Midbrain (tissue), 1 donor: ENCODE measurements at regions not wholly inside any gene's neighbourhood (a gene's known extent, or its start where the extent isn't known, plus 50 kb on each side); places are given as distances from the start of the nearest gene placed in this dataset.
"Not testable (repeated sequence)": the region's sequence is repeated elsewhere in the genome, so short reads cannot be mapped to it uniquely, and the experiment has no call there.

Source experiments
- DNase-seq: peaks from one replicate; lab custom pipeline; 2025; lab: John Stamatoyannopoulos, UW

DNA sequence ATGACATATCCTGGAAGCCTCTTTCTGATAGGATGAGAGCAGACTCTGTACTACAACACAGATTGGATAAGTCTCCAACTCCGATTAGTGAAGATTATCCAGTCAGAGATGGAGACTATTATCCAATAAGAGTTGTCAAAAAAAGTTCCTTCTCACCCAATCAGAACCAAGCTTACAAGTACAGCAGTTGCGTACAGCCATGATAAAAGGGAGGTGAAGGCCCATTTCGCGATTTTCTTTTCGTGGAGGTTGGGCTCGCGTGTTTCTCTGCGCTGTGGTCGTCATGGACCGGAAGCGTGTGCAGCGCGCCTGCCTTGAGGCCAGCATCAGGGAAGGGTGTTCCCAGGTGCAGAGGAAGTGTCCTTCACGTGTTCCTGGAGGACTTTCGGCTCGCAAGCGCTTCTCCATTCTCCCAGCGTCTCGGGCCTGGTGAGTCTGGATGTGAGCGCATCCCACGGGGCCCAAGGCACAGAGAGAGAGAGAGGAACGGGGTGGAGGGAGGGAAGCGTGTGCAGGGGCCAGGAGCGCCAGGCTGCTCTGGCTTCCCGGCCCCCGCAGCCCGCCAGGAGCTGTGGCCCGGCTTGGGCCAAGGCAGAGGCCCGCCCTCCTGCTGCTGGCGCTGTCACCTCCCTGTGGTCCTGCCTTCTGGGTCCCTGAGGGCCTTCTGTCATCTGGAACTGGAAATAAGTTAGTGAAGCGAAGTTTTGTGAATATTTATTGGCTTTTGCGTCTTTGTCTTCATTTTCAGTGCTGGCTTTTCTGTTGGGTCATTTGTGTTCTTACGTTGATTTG lies 53.9 kb downstream of the CDRT15L2 start:
- not testable (repeated sequence) for DNase-seq

DNA sequence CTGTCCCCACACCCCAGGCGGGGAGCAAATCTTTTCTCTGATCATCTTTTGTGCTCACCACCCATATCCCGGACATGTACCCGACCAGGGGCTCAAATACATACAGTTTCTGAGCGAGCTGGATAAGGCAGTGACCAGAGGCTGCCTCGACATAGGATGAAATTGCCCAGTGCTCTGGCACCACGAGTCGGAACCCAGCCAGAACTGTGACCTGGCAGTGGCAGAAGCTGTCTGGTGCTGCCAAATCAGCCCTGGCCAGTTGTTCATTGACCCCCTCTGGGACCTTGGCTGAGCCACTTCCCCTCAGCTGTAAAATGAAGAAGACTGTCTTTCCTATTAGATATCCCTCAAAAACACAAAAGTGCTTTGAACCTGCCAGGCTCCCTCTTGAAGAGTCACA lies 60.6 kb downstream of the CDRT15L2 start:
- not testable (repeated sequence) for DNase-seq

DNA sequence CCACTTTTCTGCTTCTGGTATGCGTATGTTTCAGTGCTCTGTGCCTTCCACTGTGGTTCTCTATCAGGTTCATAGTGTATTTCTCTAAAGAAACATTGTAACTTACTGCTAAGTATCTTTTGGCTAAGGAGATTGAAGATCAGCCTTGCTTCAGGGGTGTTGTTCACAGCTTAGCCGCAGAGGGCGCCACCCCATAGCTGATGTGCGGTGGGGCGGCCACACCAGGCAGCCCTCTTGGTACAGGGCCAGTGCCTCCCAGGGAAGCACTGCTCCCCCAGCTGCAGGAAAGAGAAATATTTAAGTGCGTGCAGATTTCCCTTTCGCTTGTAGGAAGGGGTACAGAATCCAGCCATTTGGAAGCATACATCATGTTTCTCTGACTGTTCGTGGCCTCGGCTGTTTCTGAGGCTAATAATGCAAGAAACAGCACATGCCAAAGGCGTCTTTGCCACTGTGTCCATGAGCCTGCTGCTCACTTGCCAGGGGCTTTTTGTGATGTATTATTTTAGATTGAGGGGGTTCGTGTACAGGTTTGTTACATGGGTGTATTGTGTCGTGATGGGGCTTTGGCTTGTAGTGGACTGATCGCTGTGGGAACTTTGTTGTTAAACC lies 67.2 kb downstream of the CDRT15L2 start:
- DNase-seq = not testable (repeated sequence)

DNA sequence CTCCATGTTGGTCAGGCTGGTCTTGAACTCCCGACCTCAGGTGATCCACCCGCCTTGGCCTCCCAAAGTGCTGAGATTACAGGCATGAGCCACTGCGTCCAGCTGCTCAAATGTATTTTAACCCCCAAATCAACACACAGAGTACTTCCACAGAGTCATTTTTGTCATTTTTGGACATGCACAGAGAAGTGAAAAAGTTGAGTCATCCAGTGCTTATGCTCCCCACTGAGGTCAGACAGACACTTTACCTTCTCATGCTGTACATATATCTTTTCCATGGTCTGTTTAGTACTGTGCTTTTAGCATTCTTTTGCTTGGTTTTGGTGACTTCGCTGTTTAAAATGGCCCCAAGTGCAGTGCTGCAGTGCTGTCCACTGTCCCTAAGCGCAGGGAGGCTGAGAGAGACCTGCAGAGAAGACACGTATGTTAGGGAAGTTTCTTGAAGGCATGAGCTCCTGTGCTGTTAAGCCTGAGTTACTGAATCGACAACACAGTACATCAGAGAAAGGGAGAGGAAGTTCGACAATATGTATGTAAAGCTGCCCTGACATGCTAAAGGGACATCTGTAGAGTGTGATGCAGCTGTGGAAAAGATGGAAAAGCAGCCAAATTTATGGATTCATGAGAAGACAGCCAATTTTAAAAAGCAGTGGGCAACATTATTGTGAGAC lies 69.7 kb downstream of the CDRT15L2 start:
- not testable (repeated sequence) for DNase-seq

- not testable (repeated sequence) for DNase-seq
These were observed 71.5 kb downstream of the CDRT15L2 start for GRCh38 chr17:20651022-20651421.

GRCh38 chr17:20651736-20652135 lies 72.2 kb downstream of the CDRT15L2 start:
- not testable (repeated sequence) for DNase-seq

DNA sequence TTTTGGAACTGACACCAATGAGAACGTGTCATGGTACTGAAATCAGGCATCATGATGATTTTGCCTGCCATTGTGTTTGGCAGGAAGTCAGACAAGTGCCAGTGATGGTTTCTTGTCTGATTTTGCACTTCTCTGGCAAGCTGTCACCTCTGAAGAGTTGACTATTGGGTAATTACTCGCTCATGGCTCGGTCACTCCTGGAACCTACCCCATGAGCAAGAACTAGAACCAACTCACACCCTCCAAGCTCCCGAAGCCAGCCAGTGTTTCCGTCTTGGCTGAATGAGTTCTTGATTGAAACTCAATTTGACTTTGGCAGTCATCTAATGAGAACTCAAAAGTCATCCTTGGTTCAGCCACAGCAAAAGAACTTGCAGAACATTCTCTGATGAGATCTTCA lies 73.9 kb downstream of the CDRT15L2 start:
- not testable (repeated sequence) for DNase-seq

DNA sequence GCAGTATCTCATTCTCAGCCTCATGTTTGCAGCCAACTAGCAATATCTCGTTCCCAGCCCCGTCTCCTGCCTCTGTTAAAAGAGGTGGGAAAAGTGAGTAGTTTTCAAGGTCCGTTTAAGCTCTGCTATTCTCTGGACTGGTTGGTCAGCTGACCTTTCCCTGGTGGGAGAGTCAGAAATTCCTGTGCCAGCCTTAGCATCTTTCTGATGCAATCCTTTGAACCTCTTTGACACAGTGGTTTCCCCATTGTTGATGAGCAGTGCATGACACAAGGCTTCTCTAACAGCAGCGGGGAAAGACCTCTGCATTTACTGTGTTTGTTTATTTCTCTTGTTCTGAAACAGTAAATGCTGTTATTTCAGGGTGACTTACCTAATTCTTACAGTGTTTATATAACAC lies 74.6 kb downstream of the CDRT15L2 start:
- DNase-seq = not testable (repeated sequence)

GRCh38 chr17:20654575-20654974 lies 75.1 kb downstream of the CDRT15L2 start:
- not testable (repeated sequence) for DNase-seq

DNA sequence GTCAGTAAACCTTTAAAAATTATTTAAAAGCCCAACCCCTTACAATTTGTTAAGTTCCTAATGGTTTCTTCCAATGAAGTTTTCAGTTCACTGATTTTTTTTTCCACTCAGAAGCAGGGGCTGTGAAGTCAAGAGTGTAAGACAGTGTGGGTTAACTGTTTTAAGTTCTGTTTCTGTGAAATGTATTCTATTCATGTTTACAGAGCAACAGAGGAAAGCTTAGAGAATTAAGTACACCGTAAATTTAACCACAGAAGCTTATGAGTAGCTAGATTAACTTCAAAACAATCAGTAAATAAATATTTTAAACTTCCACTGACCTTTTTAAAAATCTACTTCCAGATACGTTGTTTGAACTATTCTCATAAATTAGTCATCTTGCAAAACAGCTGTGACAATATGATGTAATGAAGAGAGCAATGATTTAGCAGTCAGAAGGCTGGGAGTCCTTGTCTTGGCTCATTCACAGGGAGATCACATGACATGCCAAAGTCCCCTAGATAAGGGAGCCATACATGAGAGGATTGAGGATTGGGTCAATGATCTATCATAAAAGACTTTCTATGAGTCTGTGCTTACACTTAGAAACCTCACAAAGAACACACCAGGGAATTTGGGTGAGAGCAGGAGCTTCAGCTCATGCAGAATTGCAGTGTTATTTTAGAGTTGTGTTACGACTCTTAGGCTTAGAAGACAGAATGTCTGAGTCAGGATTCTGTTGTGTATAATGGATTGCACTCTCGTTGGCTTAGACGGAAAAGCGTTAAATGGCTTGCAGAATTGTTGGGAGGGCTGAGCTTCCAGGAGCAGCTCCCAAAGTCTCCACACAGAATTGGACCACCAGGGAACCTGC lies 85.8 kb downstream of the CDRT15L2 start:
- DNase-seq = not testable (repeated sequence)

- DNase-seq = not testable (repeated sequence)
These were observed 87.2 kb downstream of the CDRT15L2 start for GRCh38 chr17:20666689-20667088.

- DNase-seq = not testable (repeated sequence)
These were observed 88.2 kb downstream of the CDRT15L2 start for GRCh38 chr17:20667712-20668111.

DNA sequence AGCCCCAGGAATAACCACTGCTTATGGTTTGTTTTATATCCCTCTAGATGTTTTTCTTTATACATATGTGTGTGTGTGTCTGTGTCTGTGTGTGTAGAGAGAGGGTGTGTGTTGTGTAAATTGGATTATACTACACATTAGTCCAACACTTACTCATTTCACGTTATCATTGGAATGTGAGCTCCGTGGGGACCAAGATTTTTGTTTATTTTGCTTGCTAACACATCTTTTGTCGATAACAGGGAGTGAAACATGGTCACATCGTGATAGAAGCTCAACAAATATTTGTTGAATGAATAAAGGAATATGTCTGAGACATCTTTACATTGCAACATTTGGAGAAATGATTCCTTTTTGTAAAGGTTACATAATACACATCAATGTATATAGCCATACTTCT lies 88.8 kb downstream of the CDRT15L2 start:
- not testable (repeated sequence) for DNase-seq

DNA sequence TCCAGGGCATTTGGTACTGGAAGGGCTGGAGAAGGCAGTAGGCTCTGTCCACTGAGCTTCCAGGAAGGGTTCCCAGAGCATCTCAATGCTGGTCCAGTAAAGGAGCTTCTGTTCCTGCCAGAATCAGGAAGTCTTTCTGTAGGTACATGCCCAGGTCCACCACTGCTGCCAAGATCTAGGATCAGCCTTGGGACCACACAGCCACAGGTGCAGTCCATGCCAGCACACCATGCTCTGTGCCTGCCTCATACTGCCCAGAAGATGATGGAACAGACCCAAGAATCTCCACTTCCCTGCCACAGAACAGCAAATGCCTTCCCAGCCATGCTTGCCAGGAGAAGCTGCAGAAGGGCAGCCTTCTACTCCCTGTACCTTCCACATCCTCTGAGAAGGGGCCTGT lies 89.3 kb downstream of the CDRT15L2 start:
- DNase-seq = not testable (repeated sequence)

- DNase-seq = not testable (repeated sequence)
These were observed 91.0 kb downstream of the CDRT15L2 start for GRCh38 chr17:20670506-20670905.

DNA sequence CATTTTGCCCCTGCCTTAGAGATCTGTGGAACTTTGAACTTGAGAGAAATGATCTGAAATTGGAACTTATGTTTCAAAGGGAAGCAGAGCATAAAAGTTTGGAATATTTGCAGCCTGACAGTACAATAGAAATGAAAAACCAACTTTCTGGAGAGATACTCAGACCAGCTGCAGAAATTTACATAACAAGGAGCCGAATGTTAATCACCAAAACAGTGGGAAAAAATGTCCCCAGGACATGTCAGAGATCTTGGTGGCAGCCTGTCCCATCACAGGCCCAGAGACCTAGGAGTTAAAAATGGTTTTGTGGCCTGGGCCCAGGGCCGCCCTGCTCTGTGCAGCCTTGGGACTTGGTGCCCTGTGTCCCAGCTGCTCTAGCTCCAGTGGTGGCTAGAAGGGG lies 94.8 kb downstream of the CDRT15L2 start:
- DNase-seq = not testable (repeated sequence)

DNA sequence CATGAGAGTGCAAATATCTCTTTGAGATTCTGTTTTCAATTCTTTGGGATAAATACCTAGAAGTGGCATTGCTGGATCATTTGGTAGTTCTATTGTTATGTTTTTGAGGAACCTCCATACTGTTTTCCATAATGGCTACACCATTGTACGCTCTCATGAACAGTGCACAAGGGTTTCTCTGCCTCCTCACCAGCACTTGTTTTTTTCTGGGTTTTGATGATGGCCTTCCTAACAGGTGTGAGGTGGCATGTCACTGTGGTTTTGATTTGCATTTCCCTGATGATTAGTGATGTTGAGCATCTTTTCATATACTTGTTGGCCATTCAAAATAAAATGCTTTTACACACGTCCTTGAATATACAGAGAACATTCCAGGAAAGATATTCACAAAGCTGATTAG lies 96.2 kb downstream of the CDRT15L2 start:
- not testable (repeated sequence) for DNase-seq

GRCh38 chr17:20676656-20677055 lies 97.1 kb downstream of the CDRT15L2 start:
- not testable (repeated sequence) for DNase-seq

DNA sequence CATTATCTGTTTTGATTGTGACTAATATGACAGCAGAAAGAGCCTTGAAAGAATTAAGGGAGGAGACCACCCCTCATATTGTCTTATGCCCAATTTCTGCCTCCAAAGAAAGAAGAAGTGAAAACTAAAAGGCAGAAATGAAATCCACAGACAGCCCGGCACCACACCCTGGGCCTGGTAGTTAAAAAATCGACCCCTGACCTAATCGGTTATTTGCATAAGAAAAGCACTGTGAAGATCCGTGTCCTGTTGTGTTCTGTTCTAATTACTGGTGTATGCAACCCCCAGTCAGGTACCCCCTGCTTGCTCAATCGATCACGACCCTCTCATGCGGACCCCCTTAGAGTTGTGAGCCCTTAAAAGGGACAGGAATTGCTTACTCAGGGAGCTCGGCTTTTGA lies 97.9 kb downstream of the CDRT15L2 start:
- not testable (repeated sequence) for DNase-seq

DNA sequence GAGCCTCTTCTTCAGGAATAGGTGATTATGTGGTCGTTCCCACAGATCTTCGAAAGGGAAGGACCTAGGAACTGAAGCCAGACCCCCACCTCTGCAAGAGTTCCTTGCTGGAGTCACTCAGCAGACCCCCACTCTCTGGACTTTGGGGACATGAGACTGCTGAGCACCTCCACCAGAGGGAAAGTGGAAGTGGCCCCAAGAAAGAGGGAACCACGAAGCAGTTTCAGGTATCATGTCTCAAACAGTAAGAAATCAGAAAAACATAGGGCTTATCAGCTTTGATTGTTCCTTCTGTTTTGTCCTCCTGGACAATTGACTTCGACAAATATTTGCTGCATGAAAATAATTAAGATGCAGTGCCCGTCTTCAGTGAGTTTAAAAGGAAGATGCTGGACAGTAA lies 98.9 kb downstream of the CDRT15L2 start:
- DNase-seq = not testable (repeated sequence)
